Lower leg skin (tissue), 3 donors: ENCODE measurements at regions not wholly inside any gene's neighbourhood (a gene's known extent, or its start where the extent isn't known, plus 50 kb on each side); places are given as distances from the start of the nearest gene placed in this dataset.

Source experiments
- CTCF ChIP-seq, 3 donors: fragments of 450-650 bp; IDR thresholded peaks; one replicate each; pipeline ENCODE4 v1.5.1; 2016; ENCODE audit warnings: antibody characterized with exemption in 3 of 3, mild to moderate bottlenecking in 3 of 3, moderate library complexity in 2 of 3
- POLR2A ChIP-seq, 2 donors: fragments of 450-650 bp; IDR thresholded peaks; one replicate each; pipeline ENCODE4 v1.6.1; 2016 to 2017; ENCODE audit warnings: antibody characterized with exemption in 2 of 2, mild to moderate bottlenecking in 1 of 2, moderate library complexity in 1 of 2

- TF ChIP-seq CTCF (IDR thresholded peaks at IDR 0.05) (no peak), POLR2A (IDR thresholded peaks at IDR 0.05) (no peak)
These were observed 501.1 kb downstream of the VRK1 start for GRCh38 chr14:97298331-97298730.
